ENCODE measurements at regions not wholly inside any gene's neighbourhood (a gene's known extent, or its start where the extent isn't known, plus 50 kb on each side); places are given as distances from the start of the nearest gene placed in this dataset.

DNA sequence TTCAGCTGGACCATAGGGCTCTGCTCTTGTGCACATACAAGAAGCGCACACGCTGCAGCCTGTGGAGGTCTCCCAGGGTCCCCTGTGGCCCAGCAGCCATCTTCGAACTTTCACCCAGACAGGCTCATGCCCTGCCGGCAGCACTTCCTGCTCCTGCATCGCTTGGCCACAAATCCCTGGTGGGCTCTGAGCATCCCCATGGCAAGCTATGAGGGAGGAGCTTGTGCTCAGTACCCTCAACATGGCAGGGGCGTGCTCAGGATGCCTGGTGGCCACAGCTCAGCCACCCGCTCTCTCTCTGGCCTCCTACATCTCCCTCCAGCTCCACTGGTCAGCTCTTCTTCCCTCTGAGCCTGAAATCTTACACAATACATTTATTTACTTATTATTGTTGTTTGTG lies 63.7 kb downstream of the IRX2 start:
- DNase-seq (ENCODE audit: low spot score in 2 of 2): no peak
- Histone ChIP-seq H3K27ac (no peak overlapping the region), H3K4me3 (no peak overlapping the region), H3K4me1 (no peaks in the 10 kb centered on the region), H3K27me3 (no peaks in the 10 kb centered on the region), H3K36me3 (no peaks in the 10 kb centered on the region), H3K9me3 (peaks cover 0 to 10% (median 0%) of the 10 kb centered on the region in 4 donors)
- TF ChIP-seq, protein P1, sequence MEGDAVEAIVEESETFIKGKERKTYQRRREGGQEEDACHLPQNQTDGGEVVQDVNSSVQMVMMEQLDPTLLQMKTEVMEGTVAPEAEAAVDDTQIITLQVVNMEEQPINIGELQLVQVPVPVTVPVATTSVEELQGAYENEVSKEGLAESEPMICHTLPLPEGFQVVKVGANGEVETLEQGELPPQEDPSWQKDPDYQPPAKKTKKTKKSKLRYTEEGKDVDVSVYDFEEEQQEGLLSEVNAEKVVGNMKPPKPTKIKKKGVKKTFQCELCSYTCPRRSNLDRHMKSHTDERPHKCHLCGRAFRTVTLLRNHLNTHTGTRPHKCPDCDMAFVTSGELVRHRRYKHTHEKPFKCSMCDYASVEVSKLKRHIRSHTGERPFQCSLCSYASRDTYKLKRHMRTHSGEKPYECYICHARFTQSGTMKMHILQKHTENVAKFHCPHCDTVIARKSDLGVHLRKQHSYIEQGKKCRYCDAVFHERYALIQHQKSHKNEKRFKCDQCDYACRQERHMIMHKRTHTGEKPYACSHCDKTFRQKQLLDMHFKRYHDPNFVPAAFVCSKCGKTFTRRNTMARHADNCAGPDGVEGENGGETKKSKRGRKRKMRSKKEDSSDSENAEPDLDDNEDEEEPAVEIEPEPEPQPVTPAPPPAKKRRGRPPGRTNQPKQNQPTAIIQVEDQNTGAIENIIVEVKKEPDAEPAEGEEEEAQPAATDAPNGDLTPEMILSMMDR (IDR thresholded peaks at IDR 0.05): no peak
- TF ChIP-seq POLR2A (IDR thresholded peaks at IDR 0.05) (no peak), EP300 (IDR thresholded peaks at IDR 0.05) (no peak)
- WGBS, 2 donors: 78 to 80% methylated on average over 5 to 7 of the region's 7 CpGs

DNA sequence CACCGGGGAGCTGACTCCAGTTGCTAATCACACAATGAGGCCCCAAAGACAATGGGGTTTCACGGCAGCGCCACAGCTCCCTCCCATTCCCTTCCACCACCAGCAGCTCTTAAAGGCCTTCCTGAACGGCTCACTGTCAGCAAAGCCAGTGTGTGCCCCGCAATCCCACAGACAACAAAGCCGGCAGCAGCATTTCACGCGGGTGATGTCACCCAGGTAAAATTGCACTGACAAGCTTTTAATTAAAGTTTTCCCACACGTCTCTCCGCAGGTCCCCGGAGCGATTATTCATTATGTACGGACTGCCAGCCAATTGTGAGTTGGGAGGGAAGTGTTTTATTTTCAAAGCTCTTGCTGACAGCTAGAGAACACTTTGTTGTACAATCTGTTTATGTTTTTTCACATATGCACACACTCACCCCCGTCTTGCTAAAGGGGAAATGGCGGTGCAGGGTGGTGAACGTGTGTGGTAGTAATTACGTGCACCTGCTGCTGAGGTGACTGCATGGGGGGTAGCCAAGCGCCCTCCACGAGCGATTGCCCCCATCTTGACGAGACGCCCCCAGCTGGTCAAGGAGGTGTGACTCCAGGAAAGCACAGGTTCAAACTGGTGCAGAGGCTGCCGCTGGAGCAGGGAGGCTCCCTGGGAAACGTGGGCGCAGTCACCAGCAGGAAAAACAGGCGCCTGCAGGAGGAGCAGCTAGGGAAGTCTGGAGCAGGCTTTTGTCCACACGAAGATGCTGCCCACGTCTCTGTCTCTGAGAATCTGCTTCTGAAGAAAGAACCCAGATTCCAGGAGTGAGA lies 65.0 kb downstream of the IRX2 start:
- DNase-seq (ENCODE audit: low spot score in 2 of 2): no peak
- Histone ChIP-seq H3K27me3 (no peaks in the 10 kb centered on the region), H3K4me3 (no peak overlapping the region), H3K9me3 (peaks cover 0 to 7% (median 0%) of the 10 kb centered on the region in 4 donors), H3K4me1 (no peaks in the 10 kb centered on the region), H3K36me3 (no peaks in the 10 kb centered on the region), H3K27ac (no peak overlapping the region)
- TF ChIP-seq, protein P1 (IDR thresholded peaks at IDR 0.05): no peak
- TF ChIP-seq POLR2A (IDR thresholded peaks at IDR 0.05): no peak
- TF ChIP-seq EP300 (IDR thresholded peaks at IDR 0.05): no peak
- WGBS, 2 donors: 48 to 51% methylated on average over 28 of the region's 28 CpGs

DNA sequence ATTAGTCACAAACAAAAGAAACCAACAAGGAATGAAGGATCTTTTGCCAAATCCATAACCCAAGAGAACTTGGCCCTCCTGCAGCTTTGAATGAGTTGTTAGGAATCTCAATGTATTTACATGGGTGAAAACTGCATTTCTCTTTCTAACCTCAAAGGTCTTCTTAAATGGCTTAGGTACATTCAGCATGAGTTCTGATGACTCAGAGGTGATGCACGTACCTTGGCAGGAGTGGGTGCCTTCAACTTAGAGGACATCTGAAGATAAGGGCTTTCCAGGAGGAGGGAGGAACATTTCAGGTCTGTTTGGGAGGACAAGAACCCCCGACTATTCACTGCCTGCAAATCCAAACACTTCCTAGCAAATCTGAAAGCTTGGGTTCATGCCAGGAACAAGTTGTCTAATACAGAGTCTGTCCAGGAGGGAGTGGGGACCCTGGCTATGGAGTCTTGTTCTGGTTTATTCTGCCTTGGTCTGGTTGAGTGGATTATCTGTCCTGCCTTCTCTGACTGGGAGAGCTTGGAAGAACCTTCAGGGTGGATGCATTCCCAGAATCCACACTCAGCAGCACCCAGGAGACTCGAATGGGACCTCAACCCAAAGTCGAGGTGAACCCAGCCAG lies 65.7 kb downstream of the IRX2 start:
- Histone ChIP-seq H3K4me3 (no peak overlapping the region), H3K27ac (no peak overlapping the region)

DNA sequence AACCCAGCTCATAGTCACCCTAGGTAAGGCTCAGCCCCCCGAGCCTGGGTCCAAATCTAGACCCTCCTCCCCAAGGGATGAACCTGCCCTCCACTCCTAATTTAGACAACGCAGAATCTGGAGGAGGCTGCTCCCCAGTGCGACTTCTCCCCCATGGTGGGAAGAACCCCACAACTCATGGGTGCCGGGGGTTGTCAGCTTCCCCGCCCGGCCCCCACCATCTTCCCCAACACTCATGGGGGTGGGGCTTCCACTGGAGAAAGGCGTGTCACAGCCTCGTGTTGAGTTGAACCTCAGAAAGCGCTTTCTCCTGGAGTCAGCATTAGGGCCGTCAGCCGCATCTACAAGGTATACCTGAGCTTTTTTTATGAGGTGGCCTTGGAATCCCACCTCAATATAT lies 66.9 kb downstream of the IRX2 start:
- 88 to 90% methylated on average over 11 of the region's 11 CpGs for whole genome bisulfite sequencing, 2 donors
- Histone ChIP-seq H3K27me3 (no peaks in the 10 kb centered on the region), H3K27ac (no peak overlapping the region), H3K36me3 (no peaks in the 10 kb centered on the region), H3K4me3 (no peak overlapping the region), H3K4me1 (no peaks in the 10 kb centered on the region), H3K9me3 (no peaks in the 10 kb centered on the region)
- TF ChIP-seq, protein P1 (IDR thresholded peaks at IDR 0.05): no peak
- no peak for TF ChIP-seq POLR2A (IDR thresholded peaks at IDR 0.05)
- TF ChIP-seq EP300 (IDR thresholded peaks at IDR 0.05): no peak
- DNase-seq (ENCODE audit: low spot score in 2 of 2): no peak

More for the DNA sequence above, 65.7 kb downstream of the IRX2 start:
- TF ChIP-seq EP300 (IDR thresholded peaks at IDR 0.05): no peak
- TF ChIP-seq POLR2A (IDR thresholded peaks at IDR 0.05): no peak
- TF ChIP-seq, protein P1 (IDR thresholded peaks at IDR 0.05): no peak
- 60 to 68% methylated on average over 4 of the region's 4 CpGs for WGBS, 2 donors
- no peaks in the 10 kb centered on the region for H3K4me1 ChIP-seq
- no peak for DNase-seq (ENCODE audit: low spot score in 2 of 2)
- H3K9me3 ChIP-seq: no peaks in the 10 kb centered on the region
- no peaks in the 10 kb centered on the region for H3K36me3 ChIP-seq
- H3K27me3 ChIP-seq: no peaks in the 10 kb centered on the region

DNA sequence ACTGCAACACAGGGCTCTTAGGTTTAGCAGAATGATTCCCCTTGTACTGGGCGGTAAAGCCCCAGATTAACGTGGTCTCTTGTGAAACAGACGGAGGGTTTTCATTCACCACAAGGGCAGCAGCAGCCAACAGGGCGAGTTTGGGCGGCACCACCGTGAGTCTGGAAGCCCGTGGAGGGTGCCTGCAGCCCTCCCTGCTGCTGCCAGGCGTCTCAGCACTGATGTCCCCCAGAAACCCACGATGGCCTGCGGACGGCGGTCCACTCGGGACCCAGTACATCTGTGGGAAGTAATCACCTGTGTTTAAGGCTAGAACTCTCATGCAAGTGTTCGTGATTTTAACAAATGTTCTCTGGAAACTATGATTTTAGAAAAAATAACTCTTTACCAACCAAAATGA lies 67.8 kb downstream of the IRX2 start:
- Histone ChIP-seq H3K27me3 (no peaks in the 10 kb centered on the region), H3K27ac (no peak overlapping the region), H3K9me3 (no peaks in the 10 kb centered on the region), H3K36me3 (no peaks in the 10 kb centered on the region), H3K4me3 (no peak overlapping the region), H3K4me1 (no peaks in the 10 kb centered on the region)
- no peak for DNase-seq (ENCODE audit: low spot score in 2 of 2)
- TF ChIP-seq POLR2A (IDR thresholded peaks at IDR 0.05): no peak
- TF ChIP-seq EP300 (IDR thresholded peaks at IDR 0.05): no peak
- 72 to 82% methylated on average over 14 of the region's 14 CpGs for WGBS, 2 donors
